ENCODE measurements at regions not wholly inside any gene's neighbourhood (a gene's known extent, or its start where the extent isn't known, plus 50 kb on each side); places are given as distances from the start of the nearest gene placed in this dataset.

- TF ChIP-seq POLR2AphosphoS5 (IDR thresholded peaks at IDR 0.05; ENCODE audit: borderline replicate concordance, low read depth, low read length): no peak
- no peak for TF ChIP-seq FOXP2 (optimal IDR thresholded peaks at IDR 0.05; ENCODE audit: control extremely low read depth, extremely low read length, insufficient read depth)
Measured at GRCh38 chr16:66287416-66287815, 79.1 kb upstream of the CDH5 start.
